ENCODE measurements at regions not wholly inside any gene's neighbourhood (a gene's known extent, or its start where the extent isn't known, plus 50 kb on each side); places are given as distances from the start of the nearest gene placed in this dataset.

DNA sequence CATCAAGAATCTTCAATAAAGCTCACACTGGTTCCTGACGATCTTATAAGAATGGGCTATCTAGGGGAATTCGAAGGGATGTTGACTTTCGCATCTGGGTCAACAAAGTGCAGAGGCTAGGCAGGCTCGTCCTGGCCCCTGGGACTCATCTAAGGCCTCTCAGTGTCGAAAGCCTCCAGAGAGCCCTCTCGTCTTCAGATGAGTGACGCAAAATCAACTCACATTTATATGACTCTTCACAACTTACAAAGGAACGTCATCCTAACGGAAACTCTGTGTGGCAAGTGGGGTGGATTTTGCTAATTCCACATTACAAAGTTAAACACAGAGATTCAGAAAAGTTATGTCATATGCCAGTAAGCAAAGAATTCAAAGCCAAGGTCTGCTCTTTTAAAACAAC is 270.5 kb upstream of the EXOC2 start:
- TF ChIP-seq, protein P1, sequence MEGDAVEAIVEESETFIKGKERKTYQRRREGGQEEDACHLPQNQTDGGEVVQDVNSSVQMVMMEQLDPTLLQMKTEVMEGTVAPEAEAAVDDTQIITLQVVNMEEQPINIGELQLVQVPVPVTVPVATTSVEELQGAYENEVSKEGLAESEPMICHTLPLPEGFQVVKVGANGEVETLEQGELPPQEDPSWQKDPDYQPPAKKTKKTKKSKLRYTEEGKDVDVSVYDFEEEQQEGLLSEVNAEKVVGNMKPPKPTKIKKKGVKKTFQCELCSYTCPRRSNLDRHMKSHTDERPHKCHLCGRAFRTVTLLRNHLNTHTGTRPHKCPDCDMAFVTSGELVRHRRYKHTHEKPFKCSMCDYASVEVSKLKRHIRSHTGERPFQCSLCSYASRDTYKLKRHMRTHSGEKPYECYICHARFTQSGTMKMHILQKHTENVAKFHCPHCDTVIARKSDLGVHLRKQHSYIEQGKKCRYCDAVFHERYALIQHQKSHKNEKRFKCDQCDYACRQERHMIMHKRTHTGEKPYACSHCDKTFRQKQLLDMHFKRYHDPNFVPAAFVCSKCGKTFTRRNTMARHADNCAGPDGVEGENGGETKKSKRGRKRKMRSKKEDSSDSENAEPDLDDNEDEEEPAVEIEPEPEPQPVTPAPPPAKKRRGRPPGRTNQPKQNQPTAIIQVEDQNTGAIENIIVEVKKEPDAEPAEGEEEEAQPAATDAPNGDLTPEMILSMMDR (IDR thresholded peaks at IDR 0.05; ENCODE audit: insufficient read depth, low read length, poor library complexity, severe bottlenecking), result no peak
- Histone ChIP-seq H3K36me3 (ENCODE audit: control insufficient read depth, insufficient read depth, low read length) (no peaks in the 10 kb centered on the region), H3K4me3 (replicated peaks; ENCODE audit: low read depth, low read length) (no peak overlapping the region), H3K27me3 (replicated peaks; ENCODE audit: control insufficient read depth, insufficient read depth, low read length) (no peaks in the 10 kb centered on the region; the same call in 1 of the 2 replicates)
- no peak for DNase-seq (ENCODE audit: extremely low read depth, insufficient read length)

GRCh38 chr6:961407-961960 is 268.5 kb upstream of the EXOC2 start:
- H3K4me3 ChIP-seq (replicated peaks; ENCODE audit: low read depth, low read length), result no peak overlapping the region
- H3K36me3 ChIP-seq (ENCODE audit: control insufficient read depth, insufficient read depth, low read length), result no peaks in the 10 kb centered on the region
- TF ChIP-seq, protein P1 (IDR thresholded peaks at IDR 0.05; ENCODE audit: insufficient read depth, low read length, poor library complexity, severe bottlenecking), result no peak
- H3K27me3 ChIP-seq (replicated peaks; ENCODE audit: control insufficient read depth, insufficient read depth, low read length), result no peaks in the 10 kb centered on the region; the same call in 1 of the 2 replicates
- DNase-seq (ENCODE audit: extremely low read depth, insufficient read length), result no peak

DNA sequence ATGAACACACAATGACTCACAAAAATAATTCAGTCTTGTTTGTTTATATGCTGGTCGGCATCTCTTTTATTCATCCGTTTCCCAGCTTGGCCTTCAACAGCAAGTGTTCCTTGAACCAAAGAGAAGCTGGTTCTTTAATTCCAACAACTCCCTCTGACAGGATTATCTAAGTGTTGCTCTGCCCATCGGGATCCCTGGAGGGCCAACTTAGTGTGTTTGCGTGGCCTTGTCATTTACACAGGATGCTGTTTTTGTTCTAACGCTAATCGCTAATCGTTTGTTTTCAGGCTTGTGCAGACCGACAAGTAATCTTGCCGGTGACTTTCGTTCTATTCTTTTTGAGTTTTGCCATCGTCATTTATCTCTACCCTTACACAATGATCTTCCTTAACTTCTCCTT is 267.4 kb upstream of the EXOC2 start:
- Histone ChIP-seq H3K27me3 (replicated peaks; ENCODE audit: control insufficient read depth, insufficient read depth, low read length) (no peaks in the 10 kb centered on the region; the same call in 1 of the 2 replicates), H3K36me3 (ENCODE audit: control insufficient read depth, insufficient read depth, low read length) (no peaks in the 10 kb centered on the region), H3K4me3 (replicated peaks; ENCODE audit: low read depth, low read length) (no peak overlapping the region)
- TF ChIP-seq, protein P1 (IDR thresholded peaks at IDR 0.05; ENCODE audit: insufficient read depth, low read length, poor library complexity, severe bottlenecking), result no peak
- no peak for DNase-seq (ENCODE audit: extremely low read depth, insufficient read length)

- no peak overlapping the region for H3K4me3 ChIP-seq (replicated peaks; ENCODE audit: low read depth, low read length)
- TF ChIP-seq, protein P1 (IDR thresholded peaks at IDR 0.05; ENCODE audit: insufficient read depth, low read length, poor library complexity, severe bottlenecking), result no peak
- H3K27me3 ChIP-seq (replicated peaks; ENCODE audit: control insufficient read depth, insufficient read depth, low read length), result no peaks in the 10 kb centered on the region; the same call in 1 of the 2 replicates
- DNase-seq (ENCODE audit: extremely low read depth, insufficient read length), result no peak
- no peaks in the 10 kb centered on the region for H3K36me3 ChIP-seq (ENCODE audit: control insufficient read depth, insufficient read depth, low read length)
These were observed 265.5 kb upstream of the EXOC2 start for GRCh38 chr6:958488-958887.

DNA sequence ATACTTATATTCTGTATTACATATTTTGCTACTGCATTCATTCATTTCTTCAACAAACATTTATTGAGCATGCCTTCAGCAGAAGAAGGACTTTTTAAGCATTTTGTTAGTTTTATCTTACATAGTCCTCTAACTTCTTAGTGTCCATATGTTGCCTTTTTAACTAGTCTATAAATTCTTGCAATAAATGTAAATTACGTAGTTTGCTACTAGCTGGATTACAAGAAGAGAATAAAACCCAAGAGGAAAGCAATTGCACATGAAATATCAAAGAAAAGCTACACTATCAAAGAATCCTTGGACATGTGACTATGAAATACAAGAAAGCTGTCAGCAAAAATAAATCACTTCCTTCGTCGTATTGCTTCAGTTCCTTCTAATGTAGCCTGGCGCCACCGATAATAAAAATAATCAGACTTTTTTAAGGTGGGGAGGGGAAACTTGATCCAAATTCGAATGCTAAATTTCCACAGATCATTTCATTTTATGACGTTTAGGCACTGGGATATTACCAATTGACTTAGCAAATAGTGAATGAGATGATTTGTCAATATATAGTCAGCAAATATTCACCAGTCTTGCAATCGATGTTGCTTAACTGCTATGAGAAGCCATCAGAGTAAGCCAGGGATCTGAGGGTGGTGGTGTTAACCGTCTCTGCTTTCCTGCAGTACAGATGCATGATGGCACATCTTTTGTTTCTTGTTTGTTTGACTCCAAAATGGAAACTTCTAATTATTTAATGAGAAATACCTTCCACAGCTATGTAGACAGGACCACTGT is 258.7 kb upstream of the EXOC2 start:
- H3K27me3 ChIP-seq (replicated peaks; ENCODE audit: control insufficient read depth, insufficient read depth, low read length), result no peaks in the 10 kb centered on the region; the same call in 1 of the 2 replicates
- H3K36me3 ChIP-seq (ENCODE audit: control insufficient read depth, insufficient read depth, low read length), result no peaks in the 10 kb centered on the region
- no peak for DNase-seq (ENCODE audit: extremely low read depth, insufficient read length)
- no peak overlapping the region for H3K4me3 ChIP-seq (replicated peaks; ENCODE audit: low read depth, low read length)
- TF ChIP-seq, protein P1 (IDR thresholded peaks at IDR 0.05; ENCODE audit: insufficient read depth, low read length, poor library complexity, severe bottlenecking), result no peak
